GM10248 (cell line): ENCODE measurements at regions not wholly inside any gene's neighbourhood (a gene's known extent, or its start where the extent isn't known, plus 50 kb on each side); places are given as distances from the start of the nearest gene placed in this dataset.
"Not testable (repeated sequence)": the region's sequence is repeated elsewhere in the genome, so short reads cannot be mapped to it uniquely, and the experiment has no call there.

Experiments used
- CTCF ChIA-PET: fragments of 300-600 bp; sonication (Branson Sonifier 250); formaldehyde crosslinking; extraction: SDS; loops from one replicate; lab custom pipeline; 2021; ENCODE audit warnings: antibody characterized with exemption; lab: Yijun Ruan, JAX
- POLR2A ChIA-PET: fragments of 350-650 bp; sonication (Branson Sonifier 250); formaldehyde crosslinking; extraction: SDS; loops from one replicate; lab custom pipeline; 2020; ENCODE audit warnings: antibody characterized with exemption; lab: Yijun Ruan, JAX
- DNase-seq: peaks from one replicate; pipeline ENCODE4 v3.0.0; 2012; ENCODE audit errors: extremely low spot score
- CTCF ChIP-seq: IDR thresholded peaks from 2 replicates; pipeline ENCODE4 v1.5.1; 2012; ENCODE audit warnings: mild to moderate bottlenecking, low read depth; ENCODE audit errors: extremely low read depth, missing control alignments, control extremely low read depth

GRCh38 chr16:26456074-26456473, 610.7 kb upstream of the C16orf82 start:
- DNase-seq, result no peak
- ChIA-PET POLR2A (no interaction called here), CTCF (no interaction called here)

GRCh38 chr16:26457095-26457494, 609.6 kb upstream of the C16orf82 start:
- ChIA-PET CTCF (no interaction called here), POLR2A (no interaction called here)
- DNase-seq, result no peak
- no peak for TF ChIP-seq CTCF

More at GRCh38 chr16:26456074-26456473, 610.7 kb upstream of the C16orf82 start:
- TF ChIP-seq CTCF, result no peak

GRCh38 chr16:26457882-26458281, 608.8 kb upstream of the C16orf82 start:
- POLR2A ChIA-PET, result no interaction called here
- no peak for TF ChIP-seq CTCF
- DNase-seq, result no peak
- CTCF ChIA-PET, result no interaction called here

GRCh38 chr16:26464576-26465266, 602.0 kb upstream of the C16orf82 start:
- CTCF ChIA-PET, result no interaction called here

GRCh38 chr16:26474405-26474804, 592.3 kb upstream of the C16orf82 start:
- DNase-seq, POLR2A ChIA-PET, CTCF ChIA-PET: not testable (repeated sequence)

More at GRCh38 chr16:26464576-26465266, 602.0 kb upstream of the C16orf82 start:
- TF ChIP-seq CTCF, result no peak
- no peak for DNase-seq
- POLR2A ChIA-PET, result no interaction called here

- ChIA-PET POLR2A (no interaction called here), CTCF (no interaction called here)
- no peak for TF ChIP-seq CTCF
- no peak for DNase-seq
Observed at GRCh38 chr16:26475596-26475995, 591.1 kb upstream of the C16orf82 start.

- CTCF ChIA-PET, result interaction anchor here (1.2 kb wide), 1 partner anchor 11 kb away, joined by 3 read pairs; no protein-coding TSS in a partner anchor
- DNase-seq, result no peak
- no peak for TF ChIP-seq CTCF
- POLR2A ChIA-PET, result no interaction called here
Observed at GRCh38 chr16:26491101-26491670, 575.5 kb upstream of the C16orf82 start.
